SKM-1 (cell line): ENCODE measurements at regions not wholly inside any gene's neighbourhood (a gene's known extent, or its start where the extent isn't known, plus 50 kb on each side); places are given as distances from the start of the nearest gene placed in this dataset.
"Not testable (repeated sequence)": the region's sequence is repeated elsewhere in the genome, so short reads cannot be mapped to it uniquely, and the experiment has no call there.

Source experiments
- DNase-seq: peaks from one replicate; lab custom pipeline; 2025; ENCODE audit not compliant: unreplicated experiment; lab: John Stamatoyannopoulos, UW

DNA sequence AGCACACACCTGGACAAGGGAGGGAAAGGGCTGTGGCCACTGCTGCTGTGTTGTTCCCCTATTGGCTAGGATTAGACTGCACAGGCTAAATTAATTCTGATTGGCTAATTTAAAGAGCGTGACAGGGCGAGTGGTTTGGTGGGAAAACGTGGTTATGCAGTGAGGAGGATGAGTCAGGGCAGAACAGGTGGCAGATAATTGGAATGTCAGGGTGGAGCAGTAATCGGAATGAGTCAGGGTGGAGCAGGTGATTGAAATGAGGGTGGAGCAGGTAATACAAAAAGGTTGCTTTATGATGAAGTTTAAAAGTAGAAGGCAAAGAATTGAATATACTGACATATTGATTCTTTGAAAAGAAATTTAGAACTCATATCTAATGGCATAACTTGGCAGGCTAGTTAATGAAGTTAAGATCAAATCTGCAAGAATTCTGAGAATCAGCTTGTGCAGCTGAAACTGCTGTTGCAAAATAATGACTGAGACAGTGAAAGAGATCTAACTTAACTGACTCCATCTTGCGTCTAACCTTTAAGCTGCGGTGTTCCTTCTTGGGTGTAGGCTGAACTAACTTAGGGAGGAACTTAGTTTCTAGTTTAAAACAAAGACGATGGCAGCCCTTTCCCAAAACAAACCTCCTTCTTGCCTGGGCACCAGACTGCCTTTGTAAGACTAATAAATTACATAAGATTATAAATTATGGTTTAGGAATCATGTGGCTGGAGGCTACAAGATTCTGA, 174.3 kb downstream of the UTP18 start:
- DNase-seq = no peak

DNA sequence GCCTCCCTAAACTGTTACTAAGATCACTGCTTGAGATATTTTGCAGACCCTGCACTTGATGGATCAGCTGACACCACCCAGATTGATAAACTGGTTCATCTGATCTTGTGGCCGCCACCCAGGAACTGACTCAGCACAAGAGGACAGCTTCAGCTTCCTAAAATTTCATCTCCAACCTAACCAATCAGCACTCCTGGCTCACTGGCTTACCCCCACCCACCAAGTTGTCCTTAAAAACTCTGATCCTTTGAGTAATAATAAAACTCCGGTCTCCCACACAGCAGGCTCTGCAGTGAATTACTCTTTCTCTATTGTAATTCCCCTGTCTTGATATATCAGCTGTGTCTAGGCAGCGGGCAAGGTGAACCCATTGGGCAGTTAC, 174.8 kb downstream of the UTP18 start:
- no peak for DNase-seq

DNA sequence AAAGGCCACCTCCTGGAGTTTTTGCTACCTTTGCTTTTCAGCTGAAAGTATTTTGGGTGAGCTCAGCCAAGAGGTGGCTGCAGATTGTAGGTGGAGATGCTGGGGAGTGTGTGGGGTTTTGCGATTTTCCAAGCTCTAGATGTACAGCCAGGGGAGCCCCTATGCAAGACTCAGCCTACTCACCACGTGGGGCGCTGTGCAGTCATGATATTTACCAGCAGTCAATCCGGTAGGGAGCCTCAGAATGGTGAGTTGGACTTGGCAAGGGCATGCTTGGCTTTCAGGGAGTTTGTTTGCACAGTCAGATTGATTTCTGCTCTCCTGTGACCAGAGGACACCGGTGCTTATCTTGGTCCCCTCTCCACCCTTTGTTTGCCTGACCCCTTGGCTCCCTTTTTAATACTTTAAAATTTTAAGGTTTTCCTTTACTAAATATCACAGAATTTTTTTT, 175.3 kb downstream of the UTP18 start:
- DNase-seq = no peak

DNA sequence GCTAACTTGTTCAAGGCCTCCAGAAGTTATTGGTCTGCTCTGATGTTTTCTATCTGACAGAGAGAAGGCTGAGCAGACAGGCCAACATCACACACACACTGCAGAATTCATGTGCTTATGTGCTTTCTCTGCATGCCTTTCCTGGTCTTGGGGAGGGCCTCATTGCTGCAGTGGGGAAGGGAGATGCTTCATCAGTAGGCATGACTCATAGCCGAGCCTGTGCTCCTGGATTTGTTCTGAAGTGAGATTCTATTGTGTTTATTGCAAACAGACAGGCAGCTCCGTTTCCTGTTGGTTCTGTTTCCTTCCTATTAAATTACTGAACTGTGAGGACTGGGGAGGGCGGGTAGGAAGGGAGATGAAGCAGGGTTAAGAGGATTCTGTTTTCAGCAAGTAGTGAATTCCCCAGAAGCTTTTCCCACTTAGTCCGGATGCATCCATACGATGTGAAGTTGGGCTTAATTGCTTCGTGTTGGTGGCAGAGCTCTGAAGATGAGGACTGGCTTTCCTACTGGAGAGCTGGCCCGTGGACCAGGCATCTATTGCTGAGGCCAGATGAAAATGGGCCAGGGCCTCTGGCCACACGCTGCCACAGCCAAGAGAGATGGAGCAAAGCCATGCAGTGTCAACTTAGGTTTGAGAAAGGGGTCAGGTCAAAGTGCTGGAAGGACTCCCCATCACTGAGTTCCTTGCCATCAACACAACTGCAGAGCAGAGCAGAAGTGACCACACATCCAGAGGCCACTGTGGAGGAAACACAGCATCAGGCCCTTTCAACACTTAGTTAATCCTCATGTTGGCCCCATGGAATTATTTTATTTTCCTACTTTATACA, 179.3 kb downstream of the UTP18 start:
- DNase-seq = no peak

DNA sequence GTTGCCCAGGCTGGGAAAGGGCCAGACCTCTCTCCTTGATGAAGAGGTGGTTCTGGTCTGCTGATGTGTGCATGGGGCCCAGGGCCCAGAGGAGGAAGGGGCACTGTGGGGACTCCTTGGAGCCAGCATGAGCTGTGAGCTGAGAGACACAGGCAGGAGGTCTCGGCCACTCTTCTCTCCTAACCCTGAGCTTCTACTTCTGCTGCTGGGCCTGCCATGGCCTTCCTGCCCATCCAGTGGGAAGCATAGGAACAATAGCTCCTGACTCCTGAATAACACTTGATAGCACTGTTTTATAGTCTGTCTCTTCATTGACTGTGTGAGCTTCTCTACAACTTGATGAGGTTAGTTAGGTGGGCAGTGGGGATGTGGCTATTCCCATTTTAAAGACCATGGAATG, 181.1 kb downstream of the UTP18 start:
- DNase-seq = no peak

DNA sequence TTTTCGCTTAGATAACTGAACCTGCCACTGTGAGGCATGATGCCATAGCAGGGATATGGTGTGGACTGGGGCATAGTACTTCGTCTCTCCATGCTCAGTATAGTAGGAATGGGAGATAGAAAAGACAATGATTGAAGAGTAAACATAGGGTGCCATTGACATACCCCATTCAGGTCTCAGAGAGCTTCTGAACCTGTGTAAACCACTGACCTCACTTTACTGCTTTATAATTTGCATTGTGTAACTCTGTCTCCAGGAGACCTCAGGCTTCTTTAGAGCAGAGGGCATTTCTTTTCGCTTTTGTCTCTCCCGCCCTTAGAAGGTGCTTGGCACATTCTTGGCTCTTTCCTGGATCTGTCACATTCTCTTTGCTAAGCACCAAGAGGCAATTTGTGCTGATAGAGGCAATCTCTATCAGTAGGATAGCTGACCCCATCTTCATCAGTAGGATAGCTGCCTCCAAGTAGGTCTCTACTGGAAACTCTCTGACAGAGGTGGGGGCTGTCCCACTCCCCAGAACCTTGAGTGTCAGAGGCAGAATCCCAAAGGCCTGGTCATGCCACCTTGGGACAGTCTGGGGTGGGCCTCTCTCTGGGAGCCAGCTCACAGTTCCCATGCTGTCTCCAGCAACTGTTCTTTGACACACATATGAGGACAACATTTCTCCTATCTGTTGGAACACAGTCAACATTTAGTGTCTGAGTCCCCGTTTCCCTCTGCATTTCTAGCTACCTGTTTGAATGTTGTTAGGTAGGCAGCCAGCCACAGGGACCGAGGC, 181.9 kb downstream of the UTP18 start:
- no peak for DNase-seq

DNA sequence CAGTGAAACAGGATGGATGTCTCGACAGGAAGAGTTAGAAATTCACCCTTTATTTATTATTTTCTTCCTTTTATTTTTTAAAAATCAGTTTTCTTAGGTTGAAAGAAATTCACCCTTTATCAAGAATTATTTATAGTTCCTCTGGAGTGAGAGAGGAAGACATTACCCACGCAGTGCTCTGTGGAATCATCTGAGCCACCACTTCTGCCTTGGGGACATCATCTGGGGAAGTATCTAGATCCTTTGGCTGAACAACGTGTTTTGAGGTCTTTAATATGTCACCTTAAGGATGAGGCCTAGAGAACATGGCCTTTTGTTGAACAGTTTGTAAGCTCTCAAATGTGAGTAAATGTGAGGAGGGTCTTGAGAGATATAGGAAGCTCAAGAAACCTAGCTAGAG, 183.3 kb downstream of the UTP18 start:
- no peak for DNase-seq

DNA sequence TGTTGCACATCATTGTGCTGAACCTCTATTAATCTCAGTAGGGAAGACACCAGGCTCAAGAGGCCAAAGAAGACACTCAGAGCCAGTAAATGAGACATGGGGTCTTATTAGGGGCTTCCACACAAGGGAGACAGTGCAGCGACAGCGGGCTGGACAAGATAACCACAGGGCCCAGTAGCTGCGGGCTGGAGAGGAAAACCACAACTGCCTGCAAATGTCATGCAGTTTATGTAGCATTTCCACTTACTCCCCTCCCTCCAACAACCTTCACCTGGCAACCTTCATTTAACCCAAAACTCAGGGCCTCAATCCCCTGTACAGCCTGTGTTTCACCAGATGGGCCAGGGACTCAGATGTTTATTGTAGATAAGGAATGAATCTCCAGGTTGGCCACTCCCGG, 185.6 kb downstream of the UTP18 start:
- DNase-seq = no peak

DNA sequence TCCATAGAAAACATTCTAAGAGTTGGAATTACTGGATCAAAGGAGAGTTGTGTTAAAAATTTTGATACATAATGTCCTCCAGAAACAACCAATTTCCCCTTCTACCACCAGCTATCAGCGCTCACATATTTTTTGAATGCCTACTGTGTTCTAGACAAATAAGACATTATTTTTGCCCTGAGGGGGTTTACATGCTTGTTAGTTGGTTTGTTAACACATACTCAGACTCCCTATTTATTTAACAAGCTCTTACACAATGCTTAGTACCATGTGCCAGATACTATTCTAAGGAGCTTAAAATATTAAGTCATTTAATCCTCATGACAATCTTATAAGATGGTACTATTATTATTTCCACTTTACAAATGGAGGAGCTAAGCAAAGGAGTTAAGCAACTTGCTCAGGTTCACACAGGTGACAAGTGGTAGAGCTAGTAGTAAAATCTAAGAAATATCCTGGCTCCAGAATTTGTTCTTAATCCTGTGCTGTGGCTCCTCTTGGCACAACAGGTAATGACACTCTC, 194.2 kb downstream of the UTP18 start:
- DNase-seq = no peak

DNA sequence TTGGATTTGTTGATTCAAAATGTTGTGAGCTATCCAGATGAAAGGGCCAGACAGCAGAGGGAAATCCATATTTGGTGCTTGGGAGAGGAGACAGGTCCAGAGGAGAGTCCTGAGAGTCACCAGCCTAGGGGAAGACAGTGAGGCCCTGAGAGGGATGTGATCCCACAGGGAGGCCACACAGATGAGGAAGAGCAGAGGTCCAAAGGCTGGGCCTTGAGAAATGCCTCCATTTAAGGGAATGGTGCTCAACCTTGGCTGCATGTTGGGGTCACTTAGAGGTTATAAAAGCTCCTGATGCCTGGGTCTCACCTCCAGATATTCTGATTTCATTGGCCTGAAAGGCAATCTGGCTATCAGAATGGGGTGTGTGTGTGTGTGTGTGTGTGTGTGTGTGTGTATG, 194.9 kb downstream of the UTP18 start:
- no peak for DNase-seq

DNA sequence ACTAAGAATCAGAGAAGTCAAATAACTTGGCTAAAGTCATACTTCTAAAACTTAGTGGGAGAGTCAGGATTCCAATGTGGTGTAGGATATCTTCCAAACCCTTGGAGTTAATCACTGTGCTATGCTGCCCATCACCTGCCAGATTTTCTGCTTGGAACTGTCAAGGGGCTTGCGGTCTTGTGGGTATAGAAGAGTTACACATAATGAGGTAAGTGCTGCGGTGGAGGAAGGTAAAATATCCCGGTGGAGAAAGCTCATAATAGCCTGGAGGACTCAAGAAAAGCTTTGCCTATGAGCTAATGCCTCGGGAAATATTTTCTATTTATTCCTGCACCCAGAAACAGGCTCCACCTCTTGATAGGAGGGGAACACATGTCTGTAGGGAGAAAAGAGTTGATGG, 195.6 kb downstream of the UTP18 start:
- DNase-seq = no peak

DNA sequence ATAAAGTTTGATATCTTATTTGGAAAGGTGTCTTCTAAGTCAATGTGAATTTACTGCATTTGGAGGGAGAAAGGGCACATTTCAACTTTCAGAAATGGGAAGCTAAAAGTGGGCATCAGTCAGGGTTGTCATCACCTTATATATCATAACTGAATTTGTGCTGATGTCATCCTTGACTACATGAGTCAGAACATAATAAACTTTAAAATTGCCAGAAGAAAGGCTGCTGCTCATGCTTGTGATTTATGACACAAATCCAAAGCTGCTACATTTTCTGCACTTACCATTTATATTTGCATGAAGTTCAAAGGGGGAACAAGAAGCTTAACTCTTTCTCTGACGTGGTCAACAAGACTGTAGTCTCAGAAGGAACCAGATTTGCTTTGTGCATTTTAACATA, 196.6 kb downstream of the UTP18 start:
- no peak for DNase-seq

DNA sequence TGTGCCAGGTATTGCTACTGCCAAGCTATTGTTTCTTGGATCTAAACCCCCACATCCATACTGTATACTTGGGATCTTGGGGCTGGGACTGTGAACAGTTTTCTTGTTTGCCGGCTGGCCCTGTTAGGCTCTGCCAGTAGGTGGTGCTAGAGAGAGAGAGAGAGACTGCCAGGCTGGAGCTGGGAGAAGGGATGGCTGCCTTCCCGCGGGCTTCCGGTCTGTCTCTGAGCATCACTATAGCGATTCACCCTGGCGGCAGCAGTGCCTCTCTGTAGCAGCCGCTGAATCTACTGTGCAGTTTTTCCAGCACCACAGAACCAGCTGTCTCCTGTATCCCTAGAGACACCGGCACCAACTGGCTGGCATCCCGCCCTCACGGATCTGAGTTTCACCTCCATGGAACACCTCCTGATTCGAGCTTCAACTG, 201.2 kb downstream of the UTP18 start:
- no peak for DNase-seq

DNA sequence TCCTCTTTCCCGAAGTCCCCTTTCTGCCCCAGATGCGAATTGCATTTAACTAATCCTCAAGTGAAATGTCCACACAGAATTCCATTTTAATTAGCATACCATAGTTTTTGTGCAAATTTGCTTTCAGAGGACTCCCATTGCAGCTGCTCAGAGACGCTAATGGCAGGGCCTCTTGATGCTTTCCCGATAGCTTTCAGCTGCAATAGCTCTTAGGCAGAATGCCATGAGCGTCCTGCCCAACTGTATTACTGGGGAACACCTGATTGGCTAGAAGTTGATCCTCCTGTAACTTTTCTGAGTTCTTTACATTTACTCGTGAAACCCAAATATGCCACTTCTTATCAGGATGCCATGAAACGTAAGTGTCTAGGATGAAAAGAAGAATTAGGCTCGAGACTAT, 203.0 kb downstream of the UTP18 start:
- DNase-seq = no peak

DNA sequence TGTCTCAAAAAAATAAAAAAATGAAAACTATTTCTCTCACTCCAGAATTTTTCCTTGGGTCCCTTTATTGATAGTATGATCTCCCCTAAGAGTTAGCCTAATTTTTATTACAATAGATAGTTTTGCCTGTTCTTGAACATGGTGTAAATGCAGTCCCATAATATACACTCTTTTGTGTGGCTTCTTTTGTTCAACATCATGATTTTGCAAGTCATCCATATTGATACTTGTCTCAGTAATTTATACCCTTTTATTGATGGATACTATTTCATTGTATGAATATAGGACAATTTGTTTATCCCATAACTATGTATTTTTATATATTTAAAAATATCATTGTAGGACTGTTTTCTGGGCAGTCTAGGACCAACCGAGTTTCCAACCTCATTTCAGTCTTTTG, 207.0 kb downstream of the UTP18 start:
- no peak for DNase-seq

DNA sequence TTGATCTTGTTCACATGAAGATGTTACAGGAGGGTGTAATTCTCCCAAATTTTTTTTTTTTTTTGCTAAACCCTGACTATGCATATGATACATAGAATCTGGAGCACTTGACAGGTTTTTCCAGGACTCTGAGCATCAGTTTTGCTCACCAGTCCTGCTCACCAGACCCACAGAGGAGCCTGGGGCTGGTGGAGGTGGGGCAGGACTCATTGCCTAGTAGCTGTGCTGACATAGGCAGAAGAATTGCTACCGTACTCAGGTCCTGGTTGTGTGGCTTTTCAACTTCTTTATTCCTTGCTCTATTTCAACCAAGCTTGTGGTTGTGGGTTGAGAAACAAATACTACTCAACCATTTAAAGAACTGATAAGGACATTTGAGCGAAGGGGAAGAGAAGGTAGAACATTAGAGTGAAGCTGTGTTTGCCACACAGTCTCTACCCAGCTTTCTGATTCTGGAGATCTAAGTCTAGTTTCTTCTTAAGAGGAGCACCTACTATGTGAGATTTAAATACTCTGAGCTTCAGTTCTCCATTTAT, 212.4 kb downstream of the UTP18 start:
- no peak for DNase-seq

DNA sequence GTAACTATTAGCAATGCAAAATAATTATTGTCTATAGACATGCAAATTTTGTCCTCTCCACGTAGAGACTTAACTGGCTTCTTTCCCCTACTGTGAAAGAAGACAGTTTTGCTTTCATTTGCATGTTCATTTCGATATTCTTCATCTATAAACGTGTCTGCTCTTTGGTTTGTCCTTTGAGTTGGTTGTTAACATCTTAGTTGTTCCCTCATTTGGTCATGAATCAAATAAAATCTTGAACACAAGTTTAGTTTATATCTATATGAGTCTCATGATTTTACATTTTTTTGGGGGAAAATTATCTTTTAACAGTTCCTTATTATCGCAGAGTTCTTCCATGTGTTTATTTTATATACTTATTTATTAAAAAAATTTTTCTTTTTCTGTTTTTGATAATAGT, 214.4 kb downstream of the UTP18 start:
- DNase-seq = no peak

DNA sequence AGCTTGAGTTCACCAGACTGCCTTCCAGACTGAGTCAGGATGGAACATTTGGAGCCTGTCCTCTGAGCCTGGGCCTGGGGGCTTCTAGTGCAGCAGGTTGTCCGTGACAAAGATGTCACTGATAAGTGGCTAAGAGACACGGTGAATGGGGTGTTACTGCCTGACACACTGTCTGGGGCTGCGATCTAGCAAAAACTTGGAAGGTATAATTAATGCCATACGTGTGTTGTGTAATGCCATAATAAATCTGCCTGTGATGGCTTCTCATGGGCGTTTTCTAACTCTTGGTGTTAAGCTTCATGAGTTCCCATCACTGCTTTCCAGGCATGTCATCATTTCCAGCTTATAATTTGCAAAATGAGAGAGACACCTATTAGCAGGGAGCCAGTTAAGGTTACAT, 215.4 kb downstream of the UTP18 start:
- no peak for DNase-seq

DNA sequence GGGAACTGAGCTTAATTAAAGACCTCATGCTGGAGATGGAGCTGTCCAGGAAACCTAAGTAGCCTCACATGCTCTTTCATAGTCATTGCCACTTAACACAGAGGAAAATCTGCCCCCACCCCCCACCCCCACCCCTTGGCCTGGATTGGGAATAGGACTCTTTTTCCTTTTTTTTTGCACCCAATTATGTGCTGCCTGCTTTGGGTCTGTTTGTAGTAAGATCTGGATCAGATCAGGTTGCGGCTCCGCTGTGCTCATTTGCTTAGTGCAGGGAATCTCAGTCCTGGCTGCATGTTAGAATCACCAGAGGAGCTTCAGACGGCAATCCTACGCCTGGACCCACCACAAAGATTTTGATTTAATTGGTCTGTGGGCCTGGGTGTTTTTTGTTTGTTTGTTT, 219.0 kb downstream of the UTP18 start:
- DNase-seq = no peak

DNA sequence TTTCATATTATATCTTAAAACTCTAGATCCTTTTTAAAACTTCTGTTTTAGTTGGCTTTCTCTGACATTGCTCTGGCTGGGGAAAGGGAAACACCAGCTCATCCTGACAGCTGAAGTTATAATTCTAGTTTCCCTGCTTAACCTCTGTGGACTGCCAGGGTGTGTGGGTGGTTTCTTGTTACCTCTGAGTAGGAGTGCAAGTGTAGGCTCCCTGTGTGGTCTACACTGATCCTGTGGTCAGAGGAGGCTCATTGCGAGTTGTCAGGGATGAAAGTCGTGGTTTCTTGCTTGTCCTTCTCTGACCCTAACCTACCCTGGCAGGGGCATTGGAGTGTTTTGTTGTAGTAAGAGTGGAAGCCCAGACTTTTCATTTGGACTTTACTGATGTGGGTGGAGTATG, 221.0 kb downstream of the UTP18 start:
- no peak for DNase-seq

DNA sequence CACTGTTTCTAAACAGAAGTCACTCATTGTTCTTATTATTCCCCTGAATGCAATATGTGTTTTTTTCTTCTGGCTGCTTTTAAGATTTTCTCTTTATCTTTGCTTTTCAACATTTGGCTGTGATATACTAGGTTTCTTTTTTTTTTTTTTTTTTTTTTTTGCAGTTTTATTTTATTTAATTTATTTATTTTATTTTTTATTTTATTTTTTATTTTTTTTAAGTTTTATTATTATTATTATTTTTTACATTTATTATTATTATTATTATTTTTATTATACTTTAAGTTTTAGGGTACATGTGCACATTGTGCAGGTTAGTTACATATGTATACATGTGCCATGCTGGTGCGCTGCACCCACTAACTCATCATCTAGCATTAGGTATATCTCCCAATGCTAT, 221.9 kb downstream of the UTP18 start:
- DNase-seq = not testable (repeated sequence)
